ENCODE measurements at regions not wholly inside any gene's neighbourhood (a gene's known extent, or its start where the extent isn't known, plus 50 kb on each side); places are given as distances from the start of the nearest gene placed in this dataset.

DNA sequence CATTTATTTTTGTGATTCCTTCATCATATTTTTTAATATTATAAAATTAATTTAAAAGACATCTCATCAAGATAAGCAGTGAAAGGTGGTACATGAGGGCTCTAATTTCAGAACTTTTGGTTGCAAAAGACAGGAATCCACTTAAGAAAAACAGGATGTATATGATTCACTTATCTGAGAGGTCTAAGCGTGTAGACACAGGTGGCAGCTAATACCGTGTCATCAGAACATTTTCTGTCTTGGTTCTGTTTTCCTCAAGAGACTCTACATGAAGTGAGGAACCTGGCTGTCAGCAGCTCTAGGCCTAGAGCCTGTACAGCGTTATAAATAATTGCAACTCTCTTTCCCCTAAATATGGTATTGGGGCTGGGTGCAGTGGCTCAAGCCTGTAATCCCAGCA lies 433.7 kb upstream of the NAALADL2 start:
- ChIA-PET CTCF (no interaction called here), POLR2A (ENCODE audit: low non-redundant PET) (no interaction called here)
- Histone ChIP-seq H3K36me3 (ENCODE audit: insufficient read depth, low read length, poor library complexity, severe bottlenecking) (no peaks in the 10 kb centered on the region), H3K27me3 (replicated peaks; ENCODE audit: insufficient read depth, low read depth, low read length, poor library complexity) (no peaks in the 10 kb centered on the region), H3K9me3 (ENCODE audit: low read depth, low read length, poor library complexity, severe bottlenecking) (no peaks in the 10 kb centered on the region), H3K27ac (ENCODE audit: low read depth, low read length, poor library complexity, severe bottlenecking) (no peak overlapping the region), H3K4me3 (ENCODE audit: low read depth, low read length, poor library complexity, severe bottlenecking) (no peak overlapping the region), H3K4me1 (ENCODE audit: insufficient read depth, low read length, poor library complexity, severe bottlenecking) (no peaks in the 10 kb centered on the region)
- BruUV-seq (replicated peaks) = no TSS peak
- DNase-seq (ENCODE audit: low spot score) = no peak
- TF ChIP-seq CTCF (conservative IDR thresholded peaks at IDR 0.05; ENCODE audit: low read depth, low read length) (no peak), EZH2 (IDR thresholded peaks at IDR 0.05; ENCODE audit: borderline replicate concordance, low read depth, low read length, poor library complexity, severe bottlenecking) (no peak)
- intact Hi-C loops (cut with micrococcal nuclease; ENCODE audit: unreplicated experiment) = no loop called here

DNA sequence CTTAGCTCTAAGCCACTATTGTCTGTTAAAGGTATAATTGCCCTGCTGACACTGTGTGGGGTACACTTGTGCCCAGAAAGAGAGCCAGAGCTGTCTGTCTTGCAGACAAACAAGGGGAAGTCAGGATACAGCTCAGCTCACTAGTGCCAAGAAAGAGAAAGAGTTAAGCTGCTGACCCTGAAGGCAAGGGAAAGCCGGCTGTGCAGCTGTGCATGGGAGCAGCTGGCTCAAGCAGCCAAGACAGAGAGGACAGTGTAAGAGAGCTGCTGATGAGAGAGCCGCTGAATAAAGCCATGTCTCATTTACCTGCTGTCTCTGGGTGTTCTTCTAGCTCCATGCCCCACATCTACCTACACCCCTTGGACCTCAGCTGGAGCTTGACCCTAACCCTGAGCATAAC lies 428.1 kb upstream of the NAALADL2 start:
- Histone ChIP-seq H3K4me1 (ENCODE audit: insufficient read depth, low read length, poor library complexity, severe bottlenecking) (no peaks in the 10 kb centered on the region), H3K27me3 (replicated peaks; ENCODE audit: insufficient read depth, low read depth, low read length, poor library complexity) (no peaks in the 10 kb centered on the region), H3K36me3 (ENCODE audit: insufficient read depth, low read length, poor library complexity, severe bottlenecking) (no peaks in the 10 kb centered on the region), H3K4me3 (ENCODE audit: low read depth, low read length, poor library complexity, severe bottlenecking) (no peak overlapping the region), H3K27ac (ENCODE audit: low read depth, low read length, poor library complexity, severe bottlenecking) (no peak overlapping the region), H3K9me3 (ENCODE audit: low read depth, low read length, poor library complexity, severe bottlenecking) (no peaks in the 10 kb centered on the region)
- no TSS peak for BruUV-seq (replicated peaks)
- DNase-seq (ENCODE audit: low spot score) = no peak
- intact Hi-C loops (cut with micrococcal nuclease; ENCODE audit: unreplicated experiment) = no loop called here
- TF ChIP-seq CTCF (conservative IDR thresholded peaks at IDR 0.05; ENCODE audit: low read depth, low read length) = no peak
- no peak for TF ChIP-seq EZH2 (IDR thresholded peaks at IDR 0.05; ENCODE audit: borderline replicate concordance, low read depth, low read length, poor library complexity, severe bottlenecking)
- ChIA-PET POLR2A (ENCODE audit: low non-redundant PET) (no interaction called here), CTCF (no interaction called here)

GRCh38 chr3:174431717-174432116 lies 427.4 kb upstream of the NAALADL2 start:
- no peaks in the 10 kb centered on the region for H3K27me3 ChIP-seq (replicated peaks; ENCODE audit: insufficient read depth, low read depth, low read length, poor library complexity)
- ChIA-PET POLR2A (ENCODE audit: low non-redundant PET) (no interaction called here), CTCF (no interaction called here)
- H3K36me3 ChIP-seq (ENCODE audit: insufficient read depth, low read length, poor library complexity, severe bottlenecking) = no peaks in the 10 kb centered on the region
- intact Hi-C loops (cut with micrococcal nuclease; ENCODE audit: unreplicated experiment) = no loop called here
- H3K4me3 ChIP-seq (ENCODE audit: low read depth, low read length, poor library complexity, severe bottlenecking) = no peak overlapping the region
- BruUV-seq (replicated peaks) = no TSS peak
- no peak overlapping the region for H3K27ac ChIP-seq (ENCODE audit: low read depth, low read length, poor library complexity, severe bottlenecking)
- H3K9me3 ChIP-seq (ENCODE audit: low read depth, low read length, poor library complexity, severe bottlenecking) = no peaks in the 10 kb centered on the region
- TF ChIP-seq CTCF (conservative IDR thresholded peaks at IDR 0.05; ENCODE audit: low read depth, low read length) = no peak
- no peak for TF ChIP-seq EZH2 (IDR thresholded peaks at IDR 0.05; ENCODE audit: borderline replicate concordance, low read depth, low read length, poor library complexity, severe bottlenecking)
- no peak for DNase-seq (ENCODE audit: low spot score)
- no peaks in the 10 kb centered on the region for H3K4me1 ChIP-seq (ENCODE audit: insufficient read depth, low read length, poor library complexity, severe bottlenecking)

Data from A673 (cell line).